ENCODE measurements at regions not wholly inside any gene's neighbourhood (a gene's known extent, or its start where the extent isn't known, plus 50 kb on each side); places are given as distances from the start of the nearest gene placed in this dataset.
A peak's percentile ranks its signal among the peaks of the same experiment; 100 is the strongest.

- peaks cover 0 to 8% (median 4%) of the 10 kb centered on the region in 10 experiments; a peak in 11 of 20 replicates for H3K4me1 ChIP-seq
- no peaks in the 10 kb centered on the region for H3K36me3 ChIP-seq
- no peak overlapping the region for H3K27ac ChIP-seq
- TF ChIP-seq Cebpa-rat (IDR thresholded peaks at IDR 0.05) = no peak
- H4K20me1 ChIP-seq = 0 out of 22 replicates have a peak, but pooled peaks cover 0 to 6% (median 0%) of the 10 kb centered on the region in 11 experiments
- no peak overlapping the region; a peak in 1 of 22 replicates for H3K9ac ChIP-seq
- H3K4me3 ChIP-seq = no peak overlapping the region
- peaks cover 10 to 22% (median 18%) of the 10 kb centered on the region in 11 experiments; a peak in 15 of 22 replicates for H3K27me3 ChIP-seq
- peak overlapping the region; percentile 21 to 68 (median 54); a peak in 19 of 22 replicates for H3K4me2 ChIP-seq
- 0 out of 22 replicates have a peak, but pooled peaks cover 0 to 6% (median 0%) of the 10 kb centered on the region in 11 experiments for H3K9me3 ChIP-seq (replicated peaks in 1 of 11)
These were observed 245.1 kb downstream of the MIAT start for GRCh38 chr22:26902401-26903029.

DNA sequence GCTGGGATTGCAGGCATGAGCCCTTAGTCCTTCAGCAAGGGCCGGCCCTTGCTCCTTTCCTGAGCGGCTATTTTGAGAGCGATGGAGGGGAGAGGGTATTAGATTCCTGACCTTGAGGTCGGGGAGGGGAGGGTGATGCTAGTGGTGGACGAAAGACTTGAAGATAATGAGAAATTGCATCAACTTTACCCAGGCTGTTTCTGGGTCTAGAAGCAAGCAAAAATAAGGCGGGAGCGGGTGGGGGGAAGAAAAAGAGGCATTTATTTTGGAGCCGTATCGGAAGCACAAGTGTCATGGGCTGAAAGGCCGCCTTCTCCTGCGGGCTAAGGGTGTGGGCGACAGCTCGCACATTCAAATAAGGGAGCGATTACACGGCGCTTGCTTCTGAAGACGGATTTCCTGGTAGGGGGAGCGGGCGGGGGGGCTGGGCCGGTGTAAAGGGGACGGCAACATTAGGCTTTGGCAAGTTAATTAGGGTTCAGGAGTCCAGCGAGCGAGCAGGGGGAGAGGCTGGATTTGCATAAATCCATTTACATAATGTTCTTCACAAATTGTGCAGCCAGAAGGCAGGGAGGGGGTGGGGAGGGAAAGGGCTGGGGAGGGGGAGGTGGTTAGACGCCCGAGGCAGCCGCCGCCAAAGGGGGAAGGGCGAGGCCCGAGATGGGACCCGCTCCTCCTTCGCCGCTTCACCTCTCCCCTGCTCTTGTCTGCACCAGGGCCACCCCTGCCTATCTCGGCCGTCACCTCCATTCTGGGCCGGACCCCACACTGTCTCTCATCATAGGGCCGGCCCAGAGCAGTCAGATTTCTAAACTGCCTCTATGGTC is 245.9 kb downstream of the MIAT start:
- TF ChIP-seq Cebpa-rat (IDR thresholded peaks at IDR 0.05) = no peak
- Histone ChIP-seq H3K9me3 (replicated peaks in 1 of 11) (0 out of 22 replicates have a peak, but pooled peaks cover 0 to 5% (median 0%) of the 10 kb centered on the region in 11 experiments), H3K4me3 (no peak overlapping the region), H3K9ac (no peak overlapping the region; a peak in 1 of 22 replicates), H3K27ac (no peak overlapping the region), H3K36me3 (no peaks in the 10 kb centered on the region), H4K20me1 (0 out of 22 replicates have a peak, but pooled peaks cover 0 to 6% (median 0%) of the 10 kb centered on the region in 11 experiments), H3K4me1 (peaks cover 0 to 8% (median 4%) of the 10 kb centered on the region in 10 experiments; a peak in 11 of 20 replicates), H3K4me2 (peak overlapping the region; percentile 21 to 68 (median 54); a peak in 20 of 22 replicates), H3K27me3 (peaks cover 10 to 22% (median 18%) of the 10 kb centered on the region in 11 experiments; a peak in 15 of 22 replicates)

- Histone ChIP-seq H3K4me2 (no peak overlapping the region), H3K27me3 (peaks cover 10 to 22% (median 18%) of the 10 kb centered on the region in 11 experiments; a peak in 15 of 22 replicates)
These were observed 247.1 kb downstream of the MIAT start for GRCh38 chr22:26904483-26904882.

DNA sequence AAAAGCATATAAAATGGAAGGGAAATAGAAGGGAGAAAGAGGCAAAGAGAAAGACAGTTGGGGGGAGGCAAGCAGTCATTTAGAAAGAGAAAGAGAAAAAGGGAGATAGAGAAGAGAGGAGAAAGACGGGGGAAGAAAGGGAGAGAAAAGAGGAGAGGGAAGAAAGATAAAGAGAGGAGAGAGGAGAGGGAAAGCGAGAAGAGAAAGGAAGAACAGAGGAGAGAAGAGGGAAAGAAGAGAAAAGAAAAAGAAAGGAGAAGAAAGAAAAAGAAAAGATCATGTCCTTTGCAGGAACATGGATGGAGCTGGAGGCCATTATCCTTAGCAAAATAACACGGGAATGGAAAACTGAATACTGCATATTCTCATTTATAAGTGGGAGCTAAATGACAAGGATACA is 247.7 kb downstream of the MIAT start:
- Histone ChIP-seq H3K4me1 (peaks cover 0 to 8% (median 4%) of the 10 kb centered on the region in 10 experiments; a peak in 11 of 20 replicates), H4K20me1 (0 out of 22 replicates have a peak, but pooled peaks cover 0 to 6% (median 0%) of the 10 kb centered on the region in 11 experiments), H3K27me3 (peaks cover 10 to 22% (median 18%) of the 10 kb centered on the region in 11 experiments; a peak in 15 of 22 replicates), H3K4me3 (no peak overlapping the region), H3K27ac (no peak overlapping the region), H3K4me2 (no peak overlapping the region), H3K9me3 (replicated peaks in 1 of 11) (no peaks in the 10 kb centered on the region), H3K36me3 (no peaks in the 10 kb centered on the region), H3K9ac (no peak overlapping the region)
- no peak for TF ChIP-seq Cebpa-rat (IDR thresholded peaks at IDR 0.05)

More at GRCh38 chr22:26904483-26904882, 247.1 kb downstream of the MIAT start:
- Histone ChIP-seq H3K9ac (no peak overlapping the region), H3K27ac (no peak overlapping the region), H3K36me3 (no peaks in the 10 kb centered on the region), H3K4me3 (no peak overlapping the region), H3K4me1 (peaks cover 0 to 8% (median 4%) of the 10 kb centered on the region in 10 experiments; a peak in 11 of 20 replicates), H3K9me3 (replicated peaks in 1 of 11) (no peaks in the 10 kb centered on the region), H4K20me1 (0 out of 22 replicates have a peak, but pooled peaks cover 0 to 6% (median 0%) of the 10 kb centered on the region in 11 experiments)
- TF ChIP-seq Cebpa-rat (IDR thresholded peaks at IDR 0.05) = no peak

DNA sequence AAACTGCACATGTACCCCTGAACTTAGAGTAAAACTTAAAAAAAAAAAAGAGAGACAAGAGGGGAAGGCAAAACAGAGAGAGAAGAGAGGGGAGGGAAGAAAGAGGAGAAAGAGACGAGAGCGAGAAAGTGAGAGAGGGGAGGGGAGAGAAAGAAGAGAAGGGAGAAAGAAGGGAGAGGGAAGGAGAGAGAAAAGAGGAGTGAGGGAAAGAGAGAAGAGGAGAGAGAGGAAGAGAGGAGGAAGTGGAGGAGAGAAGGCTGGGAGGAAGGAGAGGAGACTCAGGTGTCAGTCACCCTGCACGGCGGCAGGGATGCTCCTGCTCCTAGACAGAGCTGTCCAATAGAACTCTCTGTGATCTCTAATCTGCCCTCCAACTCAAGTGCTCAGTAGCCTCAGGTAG is 248.3 kb downstream of the MIAT start:
- no peak for TF ChIP-seq Cebpa-rat (IDR thresholded peaks at IDR 0.05)
- H3K9me3 ChIP-seq (replicated peaks in 1 of 11) = no peaks in the 10 kb centered on the region

DNA sequence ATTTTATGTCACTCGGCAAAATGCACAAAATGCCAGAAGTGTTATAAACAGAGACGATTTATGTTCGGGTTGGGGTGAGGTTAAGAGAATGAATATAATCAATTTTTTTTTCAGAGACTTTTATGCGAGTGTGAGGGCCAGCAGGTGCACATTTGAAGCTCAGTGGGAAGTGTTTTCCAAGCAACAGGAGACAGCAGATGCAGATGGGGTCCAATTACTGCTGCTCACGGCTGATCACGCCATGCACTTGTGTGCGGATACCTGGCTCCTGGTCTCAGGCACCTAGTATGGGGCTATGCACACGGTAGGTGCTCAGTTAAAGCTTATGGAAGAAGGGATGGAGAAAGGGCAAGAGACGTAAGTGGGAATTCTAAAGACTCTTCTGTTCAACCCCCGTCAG is 249.1 kb downstream of the MIAT start:
- Histone ChIP-seq H3K9me3 (replicated peaks in 1 of 11) (no peaks in the 10 kb centered on the region), H3K9ac (no peak overlapping the region), H4K20me1 (0 out of 22 replicates have a peak, but pooled peaks cover 0 to 6% (median 0%) of the 10 kb centered on the region in 11 experiments), H3K36me3 (no peaks in the 10 kb centered on the region), H3K27ac (no peak overlapping the region), H3K4me1 (peaks cover 0 to 8% (median 4%) of the 10 kb centered on the region in 10 experiments; a peak in 11 of 20 replicates), H3K4me2 (no peak overlapping the region), H3K4me3 (no peak overlapping the region), H3K27me3 (peaks cover 10 to 22% (median 18%) of the 10 kb centered on the region in 11 experiments; a peak in 15 of 22 replicates)
- no peak for TF ChIP-seq Cebpa-rat (IDR thresholded peaks at IDR 0.05)

More for the DNA sequence above, 248.3 kb downstream of the MIAT start:
- Histone ChIP-seq H3K27ac (no peak overlapping the region), H3K4me1 (peaks cover 0 to 8% (median 4%) of the 10 kb centered on the region in 10 experiments; a peak in 11 of 20 replicates), H3K4me3 (no peak overlapping the region), H3K9ac (no peak overlapping the region), H3K27me3 (peaks cover 10 to 22% (median 18%) of the 10 kb centered on the region in 11 experiments; a peak in 15 of 22 replicates), H3K4me2 (no peak overlapping the region), H3K36me3 (no peaks in the 10 kb centered on the region), H4K20me1 (0 out of 22 replicates have a peak, but pooled peaks cover 0 to 6% (median 0%) of the 10 kb centered on the region in 11 experiments)

DNA sequence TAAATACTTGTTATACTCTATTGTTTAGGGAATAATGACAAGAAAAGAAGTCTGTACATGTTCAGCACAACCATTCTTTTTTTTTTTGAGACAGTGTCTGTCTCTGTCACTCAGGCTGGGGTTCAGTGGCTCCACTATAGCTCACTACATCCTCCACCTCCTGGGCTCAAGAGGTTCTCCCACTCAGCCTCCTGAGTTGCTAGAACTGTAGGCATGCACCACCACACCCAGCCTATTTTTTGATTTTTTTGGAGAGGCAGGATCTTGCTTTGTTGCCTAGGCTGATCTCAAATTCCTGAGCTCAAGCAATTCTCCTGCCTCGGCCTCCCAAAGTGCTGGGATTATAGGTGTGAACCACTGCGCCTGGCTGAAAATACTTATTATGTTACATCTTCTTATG is 250.0 kb downstream of the MIAT start:
- no peak overlapping the region for H3K4me2 ChIP-seq
- peaks cover 10 to 22% (median 18%) of the 10 kb centered on the region in 11 experiments; a peak in 15 of 22 replicates for H3K27me3 ChIP-seq
- no peaks in the 10 kb centered on the region for H3K9me3 ChIP-seq (replicated peaks in 1 of 11)
- H3K27ac ChIP-seq = no peak overlapping the region
- no peak for TF ChIP-seq Cebpa-rat (IDR thresholded peaks at IDR 0.05)
- no peaks in the 10 kb centered on the region for H3K36me3 ChIP-seq
- H3K4me3 ChIP-seq = no peak overlapping the region
- H4K20me1 ChIP-seq = peaks cover 0 to 6% (median 0%) of the 10 kb centered on the region in 11 experiments; a peak in 1 of 22 replicates
- peaks cover 0 to 5% (median 4%) of the 10 kb centered on the region in 10 experiments; a peak in 11 of 20 replicates for H3K4me1 ChIP-seq
- no peak overlapping the region for H3K9ac ChIP-seq

DNA sequence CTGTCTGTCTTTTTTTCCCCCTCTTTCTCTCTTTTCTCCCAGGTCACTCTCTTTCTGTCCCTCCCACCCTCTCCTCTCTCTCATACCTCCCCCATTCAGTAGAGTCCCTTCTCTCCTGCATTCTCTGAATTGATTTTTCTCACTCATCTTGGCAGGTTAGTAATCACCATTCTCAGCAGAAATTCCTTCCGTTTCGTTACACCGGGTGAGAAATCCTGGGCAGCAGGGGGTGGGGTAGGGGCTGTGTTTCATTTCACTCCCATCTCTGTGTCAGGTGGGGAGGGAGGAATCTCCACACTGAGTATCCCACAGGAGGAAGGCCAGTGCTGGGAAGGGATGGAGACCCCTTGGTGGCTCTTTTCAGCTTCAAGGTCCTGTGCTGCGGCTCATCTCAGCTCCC is 253.5 kb downstream of the MIAT start:
- Histone ChIP-seq H4K20me1 (no peaks in the 10 kb centered on the region; a peak in 1 of 22 replicates), H3K27ac (no peak overlapping the region), H3K4me2 (no peak overlapping the region), H3K36me3 (no peaks in the 10 kb centered on the region), H3K27me3 (no peaks in the 10 kb centered on the region), H3K9me3 (replicated peaks in 1 of 11) (no peaks in the 10 kb centered on the region), H3K9ac (no peak overlapping the region), H3K4me3 (no peak overlapping the region), H3K4me1 (no peaks in the 10 kb centered on the region)
- TF ChIP-seq Cebpa-rat (IDR thresholded peaks at IDR 0.05) = no peak

All from BLaER1 treated with 17β-estradiol and CSF1 and Interleukin-3, amounts not matched to agents 10 nM and 100 nM (cell line).